HTR-8/SVneo (cell line): ENCODE measurements at regions not wholly inside any gene's neighbourhood (a gene's known extent, or its start where the extent isn't known, plus 50 kb on each side); places are given as distances from the start of the nearest gene placed in this dataset.
"Not testable (repeated sequence)": the region's sequence is repeated elsewhere in the genome, so short reads cannot be mapped to it uniquely, and the experiment has no call there.

Source experiments
- DNase-seq: peaks from one replicate; pipeline ENCODE4 v3.0.0; 2011; ENCODE audit warnings: low spot score, mixed read lengths; ENCODE audit not compliant: insufficient read length
- FAIRE-seq: peaks from 2 replicates; lab custom pipeline; 2011; peaks lifted over from hg19 to GRCh38; lab: Jason Lieb, UNC

DNA sequence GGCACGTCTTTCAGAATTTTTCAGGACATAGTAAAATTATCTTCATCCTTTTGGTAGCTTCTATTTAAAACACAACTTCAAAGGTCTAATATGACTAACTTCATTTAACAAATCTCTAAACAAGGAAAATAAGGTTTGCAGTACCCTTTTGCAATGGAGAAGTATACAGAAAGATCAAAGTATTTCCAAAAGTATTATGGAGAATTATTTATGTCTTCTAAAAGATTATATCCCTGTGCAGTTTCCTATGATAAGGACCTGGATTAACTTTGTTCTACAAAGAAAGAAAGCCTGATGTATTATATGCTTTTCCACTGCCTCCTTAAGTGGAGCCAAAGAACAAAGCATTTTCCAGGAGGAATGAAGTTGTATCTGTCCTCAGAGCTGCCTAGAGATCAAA is 353.0 kb upstream of the RUNX1 start:
- FAIRE-seq (no peak), DNase-seq (no peak)

DNA sequence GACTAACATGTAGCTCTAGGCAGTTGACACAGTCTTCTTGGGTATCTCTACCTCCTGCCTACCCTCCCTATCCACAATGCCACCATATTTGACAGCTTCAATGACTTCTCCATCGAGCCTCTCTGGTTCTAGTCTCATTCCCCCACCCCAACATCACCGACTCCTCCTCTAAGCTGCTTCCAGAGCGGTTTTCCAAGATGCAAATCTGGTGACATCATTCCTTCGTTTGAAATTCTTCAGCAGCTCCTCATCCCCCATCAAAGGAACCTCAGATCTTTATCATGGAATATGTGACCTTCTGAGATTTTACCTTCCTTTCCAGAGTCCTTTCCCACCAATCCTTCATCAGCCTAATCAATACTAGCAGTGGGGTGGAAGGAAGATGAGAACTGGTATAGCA is 352.4 kb upstream of the RUNX1 start:
- FAIRE-seq (no peak), DNase-seq (no peak)

DNA sequence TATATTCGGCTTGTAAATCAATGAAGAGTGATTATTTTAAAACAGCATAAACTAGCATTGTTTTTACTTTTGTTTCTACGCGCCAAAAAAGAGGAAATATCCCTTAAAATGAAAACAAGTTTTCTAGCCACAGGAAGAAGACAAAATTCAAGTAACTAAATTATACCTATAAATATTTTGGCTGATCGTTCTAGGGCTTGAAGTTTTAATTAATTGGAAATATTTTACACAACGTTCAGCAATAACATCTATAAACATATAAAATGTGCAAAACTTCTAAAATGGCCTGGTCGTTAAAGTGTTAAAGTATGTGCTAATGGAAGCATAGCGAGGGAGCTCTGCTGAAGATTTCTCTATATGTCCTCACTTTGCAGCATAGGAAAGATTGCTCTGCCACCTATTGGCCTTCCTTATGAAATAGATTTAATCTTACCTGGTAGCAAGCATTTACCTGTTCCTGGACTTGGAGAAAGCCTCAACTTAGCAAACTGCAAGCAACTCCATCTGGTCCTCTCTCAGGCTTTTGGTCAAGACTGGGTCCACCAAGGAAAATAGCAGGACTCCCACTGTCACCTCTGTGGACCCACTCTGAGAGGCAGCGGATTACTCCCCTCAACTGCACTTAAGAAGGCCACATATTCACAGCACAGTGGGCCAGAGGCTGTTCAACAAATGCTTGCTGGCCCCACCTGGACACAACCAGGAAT is 351.3 kb upstream of the RUNX1 start:
- DNase-seq (peak; percentile 60), FAIRE-seq (no peak)

DNA sequence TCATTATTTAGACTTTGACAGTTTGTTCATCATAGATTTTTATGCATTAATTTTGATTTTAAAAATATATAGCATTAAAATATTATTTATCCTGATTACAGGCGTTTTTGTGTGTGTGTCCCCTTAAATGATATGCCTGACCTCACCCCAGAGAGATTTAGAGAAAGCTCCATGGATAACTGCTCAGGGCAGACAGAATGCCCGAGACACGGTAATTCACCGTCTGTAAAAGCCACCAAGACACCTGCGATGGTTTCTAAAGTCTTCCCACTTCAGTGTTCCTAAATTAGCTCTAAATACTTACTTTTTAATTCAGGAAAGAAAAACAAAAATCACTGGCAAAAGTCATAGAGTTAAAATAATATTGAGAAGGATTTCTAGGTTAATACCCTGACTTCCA is 350.6 kb upstream of the RUNX1 start:
- no peak for DNase-seq
- FAIRE-seq = no peak

DNA sequence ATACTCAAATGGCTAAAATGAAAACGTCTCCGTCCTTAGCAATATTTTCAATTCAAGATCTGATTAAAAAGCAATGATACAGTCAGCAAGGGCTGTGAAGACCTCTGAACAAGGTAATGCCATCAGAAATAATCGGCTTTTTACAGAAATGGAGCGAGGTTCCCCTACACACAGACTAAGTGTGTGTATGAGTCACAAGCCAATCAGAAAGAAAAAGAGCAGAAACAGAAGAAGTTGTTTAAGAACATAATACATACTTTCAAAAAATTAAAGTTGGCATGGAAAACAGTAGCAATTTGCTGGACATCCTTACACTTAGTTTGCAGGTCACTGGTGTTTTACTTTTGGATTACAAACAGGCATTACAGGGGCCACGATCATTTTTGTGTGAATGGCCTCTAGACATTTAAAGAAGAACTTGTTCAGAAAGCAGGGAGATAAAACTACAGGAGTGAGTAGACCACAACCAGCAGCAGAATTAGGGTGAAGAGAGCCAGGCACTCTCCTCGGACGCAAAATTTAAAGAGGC is 350.0 kb upstream of the RUNX1 start:
- FAIRE-seq (no peak), DNase-seq (no peak)

DNA sequence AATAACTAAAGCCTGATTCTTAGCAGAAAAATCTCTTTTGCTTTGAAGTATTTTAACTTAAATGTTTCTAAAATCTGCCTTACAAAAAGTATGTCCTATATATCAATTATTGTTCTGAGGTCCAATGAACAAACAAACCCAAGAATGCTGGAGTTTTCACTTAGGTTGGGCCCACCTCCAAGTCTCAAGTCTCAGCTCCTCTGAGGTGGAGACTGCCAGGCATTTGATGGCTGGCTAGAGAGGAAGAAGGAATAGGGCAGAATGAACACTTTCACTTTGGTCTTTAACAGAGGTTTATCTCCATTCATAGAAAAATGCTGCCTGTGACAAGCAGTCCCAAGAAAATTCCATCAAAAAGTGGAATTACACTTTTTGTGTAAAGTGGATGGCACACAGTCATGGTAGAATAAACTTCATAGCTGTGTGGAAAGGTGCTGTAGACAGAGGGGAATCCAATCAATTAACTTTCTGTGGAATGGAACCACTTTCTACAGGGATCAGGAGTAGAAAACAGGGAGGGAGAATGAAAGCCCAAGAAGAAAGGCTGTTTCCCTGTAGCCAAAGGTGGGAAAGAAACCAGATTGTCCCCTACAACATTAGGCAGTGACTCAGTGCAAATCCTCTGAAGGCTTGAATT is 349.4 kb upstream of the RUNX1 start:
- FAIRE-seq = no peak
- DNase-seq = no peak

DNA sequence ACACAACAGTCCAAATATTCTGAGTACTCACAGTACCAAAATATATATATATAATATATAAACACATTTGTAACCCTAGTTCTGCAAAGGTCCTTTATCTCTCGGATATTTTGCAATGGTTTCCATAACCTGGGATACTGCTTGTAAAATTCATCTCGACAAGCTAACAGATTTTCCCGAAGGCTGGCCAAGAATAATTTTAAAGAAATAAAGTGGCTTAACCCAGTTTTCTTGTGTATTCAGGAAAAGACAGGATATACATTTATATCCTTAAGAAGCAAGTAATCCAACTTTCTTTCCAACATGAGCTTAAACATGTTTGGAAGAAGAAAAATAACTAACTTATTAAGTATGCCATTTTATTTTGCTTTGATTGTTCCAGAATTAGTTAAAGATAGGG is 348.7 kb upstream of the RUNX1 start:
- DNase-seq (no peak), FAIRE-seq (no peak)

DNA sequence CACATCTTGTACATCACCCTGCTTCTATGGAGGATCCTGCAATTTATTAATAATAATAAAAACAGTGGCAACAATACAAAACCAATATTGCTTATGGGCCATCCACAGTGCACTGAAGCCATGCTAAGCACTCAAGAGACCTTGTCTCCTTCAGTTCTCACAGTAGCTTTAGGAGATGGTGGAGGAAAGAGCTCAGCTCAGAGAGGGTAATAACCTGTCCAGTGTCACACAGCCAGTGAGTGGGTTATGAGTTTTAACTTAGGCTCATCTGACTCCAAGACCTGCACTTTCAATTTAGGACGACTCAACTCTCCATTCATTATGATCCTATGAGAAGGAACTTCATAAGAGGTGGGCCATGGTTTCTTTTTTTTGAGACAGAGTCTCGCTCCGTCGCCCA is 347.6 kb upstream of the RUNX1 start:
- FAIRE-seq (no peak), DNase-seq (no peak)

DNA sequence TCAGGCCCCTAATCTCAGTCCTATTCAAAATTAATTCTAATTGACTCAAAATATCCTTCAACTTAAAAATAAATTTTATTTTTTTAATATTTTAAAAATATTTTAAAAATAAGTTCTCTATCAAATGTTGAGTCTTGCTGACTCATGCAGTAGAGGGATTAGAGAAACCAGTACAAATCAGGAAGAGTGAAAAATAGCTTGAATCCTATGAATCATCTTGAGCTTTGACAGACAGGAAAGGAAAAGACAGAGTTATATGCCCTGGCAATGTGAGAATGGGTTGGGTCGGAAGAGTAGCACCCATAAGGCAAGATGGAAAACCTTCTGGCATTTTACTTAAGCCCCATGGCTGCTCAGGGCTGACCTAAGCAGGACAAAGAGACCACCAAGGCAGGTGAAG is 346.6 kb upstream of the RUNX1 start:
- FAIRE-seq = no peak

DNA sequence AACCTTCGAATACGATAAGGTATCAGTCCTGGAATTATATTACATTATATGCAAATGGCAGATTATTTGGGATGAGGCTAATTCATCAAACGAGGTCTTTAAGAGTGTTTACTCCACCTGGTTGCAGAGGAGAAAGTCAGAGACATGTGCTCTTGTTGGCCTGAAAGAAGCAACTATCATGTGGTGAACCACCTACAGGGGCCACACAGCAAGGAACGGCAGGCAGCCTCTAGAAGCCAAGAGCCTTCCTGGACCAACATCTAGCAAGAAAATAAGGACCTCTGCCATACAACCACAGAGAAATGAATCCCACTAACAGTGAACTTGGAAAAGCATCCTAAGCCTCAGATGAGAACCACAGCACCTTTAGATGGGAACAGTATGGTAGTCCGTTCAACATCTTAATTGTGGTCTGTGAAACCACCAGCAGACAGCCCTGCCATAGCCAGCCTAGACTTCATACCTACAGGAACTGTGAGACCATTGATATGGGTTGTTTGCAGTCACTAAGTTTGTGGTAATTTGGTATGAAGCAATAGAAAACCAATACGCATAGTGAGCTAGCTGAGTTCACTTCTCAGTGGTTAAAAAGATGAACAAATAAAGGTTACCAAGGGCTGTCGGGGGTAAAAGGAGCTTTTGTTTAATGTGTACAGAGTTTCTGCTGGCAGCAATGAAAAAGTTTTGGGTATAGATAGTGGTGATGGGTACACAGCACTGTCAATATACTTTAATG is 345.7 kb upstream of the RUNX1 start:
- FAIRE-seq (no peak), DNase-seq (no peak)

More for the DNA sequence above, 346.6 kb upstream of the RUNX1 start:
- DNase-seq = peak; percentile 45

DNA sequence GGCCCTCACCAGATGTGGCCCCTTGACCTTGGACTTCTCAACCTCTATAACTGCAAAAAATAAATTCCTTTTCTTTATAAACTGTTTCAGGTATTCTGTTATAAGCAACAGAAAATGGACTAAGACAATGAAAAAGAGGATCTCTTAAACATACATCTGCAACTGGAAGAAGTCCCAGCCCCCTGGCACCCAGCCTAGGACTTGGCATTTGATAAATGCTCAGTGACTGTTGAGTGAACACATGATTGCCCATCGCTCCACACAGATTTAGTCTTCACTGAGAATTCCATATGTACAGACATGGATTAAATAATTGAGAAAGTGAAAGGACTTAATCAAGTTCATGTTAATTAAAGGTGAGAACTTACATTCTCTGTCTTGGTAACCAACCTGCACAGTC is 344.9 kb upstream of the RUNX1 start:
- DNase-seq = no peak

DNA sequence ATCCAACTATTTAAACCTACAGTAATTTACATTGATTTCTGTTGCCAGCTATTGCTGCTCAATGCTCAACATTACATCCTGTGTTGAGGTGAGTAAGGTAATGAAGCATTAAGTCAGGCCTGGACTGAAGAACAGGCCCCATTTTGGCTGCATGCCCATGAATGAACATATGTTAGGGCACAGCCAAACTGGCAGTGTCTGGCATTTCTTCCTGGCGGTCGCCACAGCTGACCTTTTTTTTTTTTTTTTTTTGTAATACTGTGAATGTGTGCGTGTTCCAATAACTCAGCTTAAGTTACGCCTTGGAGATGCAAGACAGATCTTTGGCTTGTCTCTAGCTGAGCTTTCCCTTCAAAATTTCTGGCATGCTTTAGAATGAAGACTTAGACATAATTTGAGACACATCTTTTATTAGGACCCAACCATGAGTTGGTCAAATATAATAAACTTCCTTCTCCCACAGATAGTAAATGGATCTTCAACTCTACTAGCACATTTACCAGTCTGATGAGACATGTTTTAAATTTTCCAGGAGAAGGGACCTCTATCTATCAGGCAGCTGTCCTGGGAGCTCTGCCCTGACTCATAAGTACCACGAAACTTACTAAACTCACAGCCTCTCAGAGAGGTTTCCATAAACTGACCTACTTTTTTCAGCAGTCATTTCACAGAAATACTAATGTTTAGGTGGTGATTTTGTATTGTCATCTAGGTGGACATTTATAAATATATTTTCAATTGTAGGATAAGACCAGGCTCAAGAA is 341.1 kb upstream of the RUNX1 start:
- FAIRE-seq (no peak), DNase-seq (no peak)

More for the DNA sequence above, 344.9 kb upstream of the RUNX1 start:
- no peak for FAIRE-seq

DNA sequence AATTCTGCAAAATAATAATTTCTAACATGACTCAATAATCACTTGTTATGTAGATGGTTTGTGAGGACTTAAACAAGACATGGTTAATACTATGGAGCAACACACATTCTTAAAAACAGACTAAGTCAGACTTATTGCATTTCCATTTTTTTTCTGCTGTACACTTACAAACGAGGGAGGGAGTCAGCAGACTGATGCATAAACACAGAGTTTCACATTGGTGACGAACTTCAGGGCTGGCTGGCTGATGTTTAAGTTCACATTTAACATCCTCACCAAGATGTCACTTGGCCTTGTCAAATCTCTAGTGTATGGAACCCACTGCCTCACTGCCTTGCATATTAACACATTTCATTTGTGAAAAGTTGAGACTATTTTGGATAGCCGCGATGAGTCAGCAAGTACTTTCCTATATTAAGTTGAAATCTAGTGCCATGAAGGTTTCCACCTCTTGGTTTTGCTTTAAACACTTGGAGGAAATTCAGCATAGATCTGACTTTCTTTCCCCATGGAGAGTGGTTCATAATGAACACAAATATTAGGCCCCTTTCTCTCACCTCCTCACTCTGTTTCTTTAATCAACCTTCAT is 337.5 kb upstream of the RUNX1 start:
- peak; percentile 31 for FAIRE-seq
- no peak for DNase-seq

DNA sequence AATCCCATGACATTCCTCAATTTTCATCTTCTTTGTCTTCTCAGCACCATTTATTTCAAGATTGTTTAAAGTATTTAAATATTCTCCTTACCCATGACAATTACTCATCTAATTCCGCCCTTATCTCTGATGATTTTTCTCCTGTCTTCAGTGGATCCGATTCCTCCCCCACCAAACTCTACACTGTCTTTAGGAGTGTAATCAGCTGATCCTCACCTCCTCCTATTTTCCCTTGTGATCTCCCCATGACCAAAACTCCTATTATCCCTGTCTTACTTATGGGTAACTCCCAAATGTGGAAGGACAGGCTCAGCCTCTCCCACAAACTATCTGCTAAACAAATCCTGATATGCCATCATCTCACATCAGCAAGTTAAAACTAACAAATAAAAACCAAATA is 335.3 kb upstream of the RUNX1 start:
- DNase-seq (no peak), FAIRE-seq (no peak)

DNA sequence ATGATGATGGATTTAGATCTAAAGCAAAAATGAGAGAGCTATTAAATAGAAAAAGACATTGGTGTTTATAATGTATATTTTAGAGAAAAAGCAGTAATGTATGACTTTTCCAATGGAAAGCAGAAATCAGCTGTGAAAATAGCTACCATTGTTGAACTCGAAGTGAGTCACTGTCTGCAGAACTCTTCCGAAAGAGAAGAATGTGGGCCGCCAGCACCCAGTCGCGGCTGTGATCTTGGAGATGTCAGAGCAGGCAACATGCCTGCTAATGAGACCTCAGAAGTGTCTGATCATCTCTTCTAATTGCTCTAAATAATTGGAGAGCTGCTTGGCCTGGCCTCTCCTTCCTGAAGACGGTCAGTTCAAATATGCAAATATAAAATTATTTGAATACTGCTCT is 333.6 kb upstream of the RUNX1 start:
- FAIRE-seq = no peak
- no peak for DNase-seq

DNA sequence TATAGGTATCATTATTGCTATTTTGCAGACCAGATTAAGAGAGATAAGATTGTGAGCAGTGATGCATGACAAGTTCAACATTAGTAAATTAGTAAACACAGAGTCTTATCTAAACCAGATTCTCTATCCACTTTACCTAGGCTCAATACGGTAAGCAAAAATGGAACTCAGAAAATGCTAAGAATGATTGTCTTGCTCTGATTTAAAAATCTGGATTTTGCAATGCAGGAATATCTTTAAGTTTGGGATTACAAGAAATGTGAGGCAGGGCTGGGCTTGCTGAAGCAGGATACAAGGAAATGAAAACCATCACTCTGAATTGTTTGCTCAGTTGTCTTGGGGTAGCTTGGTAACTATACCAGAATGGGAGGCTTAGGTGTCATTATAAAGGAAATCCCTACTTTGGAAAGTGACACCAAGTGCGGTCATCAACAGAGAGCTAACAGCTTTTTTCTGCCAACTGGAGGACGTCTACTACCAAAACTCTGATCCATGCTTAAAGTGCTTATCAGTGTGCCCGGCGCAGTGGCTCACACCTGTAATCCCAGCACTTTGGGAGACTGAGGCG is 332.7 kb upstream of the RUNX1 start:
- FAIRE-seq = no peak

DNA sequence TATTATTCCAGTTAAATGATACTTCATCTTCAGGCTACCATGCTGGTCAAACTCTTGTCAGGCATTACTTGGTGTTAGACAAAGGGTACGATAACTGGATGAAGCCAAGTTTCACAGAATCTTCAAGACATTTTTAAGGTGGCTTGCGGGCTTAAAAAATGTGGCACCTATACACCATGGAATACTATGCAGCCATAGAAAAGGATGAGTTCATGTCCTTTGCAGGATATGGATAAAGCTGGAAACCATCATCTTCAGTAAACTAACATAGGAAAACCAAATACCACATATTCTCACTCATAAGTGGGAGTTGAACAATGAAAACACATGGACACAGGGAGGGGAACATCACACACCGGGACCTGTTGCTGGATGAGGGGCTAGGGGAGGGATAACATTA is 331.2 kb upstream of the RUNX1 start:
- not testable (repeated sequence) for DNase-seq, FAIRE-seq

More for the DNA sequence above, 332.7 kb upstream of the RUNX1 start:
- DNase-seq = no peak

DNA sequence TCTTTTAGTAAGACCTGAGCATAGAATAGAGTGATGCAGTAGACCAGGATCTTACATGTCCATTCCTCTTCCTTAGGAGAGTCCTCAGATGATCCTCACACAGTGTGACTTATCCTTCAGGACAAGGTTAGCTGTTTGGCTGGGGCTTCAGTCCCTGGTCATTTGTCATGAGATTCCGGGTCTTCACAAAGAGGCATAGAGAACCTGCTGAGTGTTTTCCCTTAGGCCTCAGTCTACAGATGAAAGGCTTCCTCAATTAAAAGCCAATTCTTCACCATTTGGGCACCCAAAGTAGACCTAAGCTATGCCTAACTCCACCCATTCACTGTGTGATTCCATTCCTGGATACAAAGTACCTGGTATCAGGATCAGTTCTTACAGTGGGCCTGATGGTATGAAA is 329.8 kb upstream of the RUNX1 start:
- no peak for FAIRE-seq
- no peak for DNase-seq

DNA sequence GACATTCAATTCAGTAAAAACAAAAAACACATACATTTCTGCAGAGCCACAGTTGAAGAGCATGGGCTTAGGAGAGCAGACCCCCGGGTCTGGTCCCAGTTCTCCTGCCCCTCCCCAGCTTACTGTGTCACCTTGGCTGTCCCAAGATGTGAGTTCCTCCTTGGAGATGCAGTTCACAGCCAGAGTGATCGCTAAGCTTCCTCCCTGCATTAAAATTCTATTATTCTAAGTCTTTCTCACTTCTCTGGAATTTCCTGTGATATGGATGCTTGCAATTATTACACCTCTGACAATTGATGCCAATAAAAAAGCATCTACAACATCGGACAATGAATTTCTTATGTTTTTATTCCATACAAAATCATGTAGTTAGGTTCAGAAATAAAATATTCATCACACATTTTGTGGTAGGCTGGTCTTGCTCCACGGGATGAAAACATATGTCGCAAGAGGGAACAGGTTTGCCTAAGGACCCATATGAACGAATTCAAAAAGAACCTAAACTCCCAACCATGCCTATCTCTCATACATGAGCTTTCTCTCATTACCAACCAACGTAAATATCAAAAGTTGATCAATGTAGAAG is 328.5 kb upstream of the RUNX1 start:
- FAIRE-seq = no peak
- no peak for DNase-seq
